T1000 (cell line): ENCODE measurements at regions not wholly inside any gene's neighbourhood (a gene's known extent, or its start where the extent isn't known, plus 50 kb on each side); places are given as distances from the start of the nearest gene placed in this dataset.
"Not testable (repeated sequence)": the region's sequence is repeated elsewhere in the genome, so short reads cannot be mapped to it uniquely, and the experiment has no call there.

ENCODE experiments used
- DNase-seq: peaks from one replicate; lab custom pipeline; 2025; ENCODE audit warnings: mixed read lengths; lab: John Stamatoyannopoulos, UW

GRCh38 chr4:31647786-31648185, 927.6 kb downstream of the PCDH7 start:
- DNase-seq: no peak

- DNase-seq: no peak
Measured at GRCh38 chr4:31649878-31650277, 929.7 kb downstream of the PCDH7 start.

DNA sequence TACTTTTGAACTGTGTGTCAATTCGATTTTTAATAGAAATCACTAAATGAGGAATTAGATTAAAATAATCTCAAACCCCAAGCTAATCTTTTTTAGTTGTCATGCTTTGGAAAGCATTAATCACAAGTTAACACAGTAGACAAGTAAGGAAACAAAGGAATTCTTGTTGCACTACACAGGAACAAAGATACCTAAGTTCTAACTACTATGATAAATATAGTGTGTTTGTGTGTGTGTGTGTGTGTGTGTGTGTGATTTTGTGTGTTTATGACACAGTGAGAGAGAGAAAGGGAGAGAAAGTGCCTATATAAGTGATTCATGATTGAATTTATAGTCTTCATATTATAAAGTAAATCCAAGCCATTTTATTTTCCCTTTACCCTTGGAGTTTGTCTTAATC, 931.4 kb downstream of the PCDH7 start:
- DNase-seq: no peak

DNA sequence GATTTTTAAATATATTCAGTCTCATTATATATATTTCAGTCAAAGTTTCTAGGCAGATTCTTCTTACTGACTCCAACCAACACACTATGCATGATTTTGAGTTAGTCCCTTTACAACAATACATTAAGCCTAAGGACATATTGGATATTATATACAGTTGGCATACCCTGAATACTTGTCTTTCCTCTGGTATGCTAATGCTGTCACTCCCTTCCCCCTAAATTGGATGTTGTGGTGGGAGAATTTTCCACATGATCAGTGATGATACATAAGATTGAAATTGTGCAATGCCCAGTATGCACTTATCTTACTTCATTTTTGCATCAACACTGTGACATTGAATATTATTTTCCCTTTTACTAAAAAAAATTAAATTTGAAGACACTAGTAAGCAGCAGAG, 935.2 kb downstream of the PCDH7 start:
- no peak for DNase-seq

DNA sequence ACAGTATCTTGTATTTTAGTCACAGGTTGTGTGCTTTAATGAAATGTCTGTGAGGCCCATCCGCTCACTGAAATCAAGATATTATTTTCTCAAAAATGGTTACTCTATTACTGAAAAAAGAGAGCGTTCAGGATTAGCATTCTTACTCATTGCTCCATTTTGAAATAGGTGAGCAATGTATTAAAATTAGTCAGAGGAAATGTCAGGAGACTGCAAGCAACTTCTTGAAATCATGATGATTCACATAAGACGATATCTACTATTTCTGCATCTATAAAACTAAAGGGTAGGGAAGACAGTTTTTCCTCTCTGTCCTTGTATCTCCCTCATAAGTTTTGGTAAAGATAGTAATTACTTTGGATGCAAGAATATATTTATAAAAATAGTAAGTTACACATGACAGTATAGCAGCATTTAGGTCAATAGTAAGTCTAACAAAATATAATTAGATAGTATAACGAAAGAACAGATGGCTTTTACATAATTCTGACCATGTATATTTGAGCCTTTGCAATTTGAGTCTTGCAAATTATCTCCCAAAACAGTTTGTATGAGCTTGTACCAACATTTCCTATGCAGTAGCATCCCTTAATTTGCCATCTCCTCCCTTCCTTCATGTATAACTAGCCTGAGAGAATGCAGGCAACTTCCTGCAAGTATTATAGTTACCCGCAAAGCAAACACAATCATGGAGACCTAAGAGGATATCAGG, 937.8 kb downstream of the PCDH7 start:
- DNase-seq: no peak

DNA sequence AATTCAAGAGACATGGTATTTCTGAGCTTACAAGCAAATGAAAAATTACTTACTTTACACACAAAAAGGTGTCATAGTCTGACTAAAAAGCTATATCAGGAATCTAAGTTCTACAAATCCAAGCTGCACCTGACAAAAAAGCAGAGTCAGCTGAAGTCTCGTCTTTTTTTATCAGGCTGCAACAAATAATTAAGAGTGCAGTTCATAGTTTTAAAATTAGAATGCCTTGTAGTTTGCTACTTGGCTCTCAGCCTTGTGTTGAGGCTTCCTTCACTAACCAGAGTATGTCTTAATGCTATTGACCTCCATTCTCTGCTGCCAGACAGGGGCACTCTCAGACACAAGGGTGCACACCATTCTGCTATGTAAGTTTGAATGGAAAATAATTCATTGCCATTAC, 940.7 kb downstream of the PCDH7 start:
- DNase-seq: no peak

DNA sequence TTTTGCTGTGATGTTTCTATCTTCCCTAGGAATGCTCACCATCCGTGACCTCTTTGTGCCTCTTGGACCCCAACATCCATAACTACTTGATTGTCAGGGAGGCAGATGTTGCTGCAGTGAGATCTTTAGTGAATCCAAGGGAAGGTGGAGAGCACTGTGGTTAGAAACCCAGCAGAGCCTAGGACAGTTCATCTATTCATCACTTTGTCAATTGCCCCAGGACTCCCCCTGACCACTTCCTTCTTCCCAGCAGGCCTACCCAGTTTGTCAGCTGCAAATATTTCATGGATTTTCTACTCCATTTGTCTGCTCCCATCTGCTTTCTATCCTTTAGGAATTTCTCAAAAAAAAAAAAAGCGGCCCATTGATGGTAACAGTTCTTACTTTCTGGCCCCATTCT, 942.8 kb downstream of the PCDH7 start:
- DNase-seq: no peak

DNA sequence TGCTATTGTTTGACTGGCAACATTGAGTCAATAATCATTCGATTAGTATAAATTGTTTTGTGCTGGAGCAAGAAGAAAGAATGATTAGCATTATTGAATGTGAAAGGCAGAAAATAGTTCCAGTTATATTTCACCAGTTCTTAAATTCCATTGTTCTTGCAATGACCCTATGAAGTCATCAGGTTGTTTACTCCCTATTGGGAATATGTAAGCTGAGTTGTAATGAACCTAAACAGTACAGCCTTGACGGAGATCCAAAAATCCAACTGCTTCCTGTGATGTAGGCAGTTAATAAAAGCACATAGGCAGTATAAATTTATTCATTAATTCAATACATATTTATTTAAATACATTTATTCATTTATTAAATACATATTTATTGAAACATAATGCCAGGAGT, 947.5 kb downstream of the PCDH7 start:
- no peak for DNase-seq

DNA sequence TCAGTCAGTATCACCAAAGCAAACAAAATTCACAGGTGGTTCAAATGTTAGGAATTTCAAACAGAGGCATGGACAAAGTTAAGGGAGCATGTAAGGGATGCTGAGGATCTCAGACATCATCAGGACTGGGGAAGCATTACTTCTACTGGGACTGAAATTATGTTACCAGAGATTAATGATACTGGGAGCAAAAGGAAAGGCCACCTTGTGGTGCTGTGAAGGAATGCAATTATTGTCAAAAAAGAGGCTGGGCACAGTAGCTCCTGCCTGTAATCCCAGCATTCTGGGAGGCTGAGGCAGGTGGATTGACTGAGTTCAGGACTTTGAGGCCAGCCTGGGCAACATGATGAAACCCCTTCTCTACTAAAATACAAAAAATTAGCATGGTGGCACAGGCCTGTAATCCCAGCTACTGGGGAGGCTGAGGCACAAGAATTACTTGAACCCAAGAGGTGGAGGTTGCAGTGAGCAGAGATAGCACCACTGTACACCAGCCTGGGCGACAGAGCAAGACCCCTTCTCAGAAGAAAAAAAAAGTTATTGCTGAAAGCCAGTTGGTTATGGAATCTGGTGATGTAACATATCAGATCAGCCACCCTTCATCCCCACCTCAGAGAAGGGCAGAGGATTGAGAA, 954.3 kb downstream of the PCDH7 start:
- no peak for DNase-seq

DNA sequence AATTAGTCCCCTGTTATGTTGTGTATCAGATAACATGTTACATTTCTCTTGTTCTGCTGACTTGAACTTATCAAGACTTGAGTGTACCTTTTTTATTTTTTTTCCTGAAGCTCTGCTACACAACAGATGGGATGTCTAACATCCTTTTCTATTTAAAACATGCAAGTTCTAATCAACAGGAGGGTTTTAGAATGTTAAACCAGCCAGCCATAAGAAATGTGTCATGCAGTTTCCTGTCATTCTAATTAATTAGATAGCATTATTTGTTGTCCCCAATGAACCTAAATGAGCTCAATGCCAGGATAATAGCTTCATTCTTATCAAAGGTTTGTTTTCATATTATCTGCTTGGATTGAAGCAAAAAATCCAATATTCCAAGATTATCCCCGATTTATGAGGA, 958.2 kb downstream of the PCDH7 start:
- no peak for DNase-seq

- no peak for DNase-seq
Measured at GRCh38 chr4:31682796-31683195, 962.6 kb downstream of the PCDH7 start.

DNA sequence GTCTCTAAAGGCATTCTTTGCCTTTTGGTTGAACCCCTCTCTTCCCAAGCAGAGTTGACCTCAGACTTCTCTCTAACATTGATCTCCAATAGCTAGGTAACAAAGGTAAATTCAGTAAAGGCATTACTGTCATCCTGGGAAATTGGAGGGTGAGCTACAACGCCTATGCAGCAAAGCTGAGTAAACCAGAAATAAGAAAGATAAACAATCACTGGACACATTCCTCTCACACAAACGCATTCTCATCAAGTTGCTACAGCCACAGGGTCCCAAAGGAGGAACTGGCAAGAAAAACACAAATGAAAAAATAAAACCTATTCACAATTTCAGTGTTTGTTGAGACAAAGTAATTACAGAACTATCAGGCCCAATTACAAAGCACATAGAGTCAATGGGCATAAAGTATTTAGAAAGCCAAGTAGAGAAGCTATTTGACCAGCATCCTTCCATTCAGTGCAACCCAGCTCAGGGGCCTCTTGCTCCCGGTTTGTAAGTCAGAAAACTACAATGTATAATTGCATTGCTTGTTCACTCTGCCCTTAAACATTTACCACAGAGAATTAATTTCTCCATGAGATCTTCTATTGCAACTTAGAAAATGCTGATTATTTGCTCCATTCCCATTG, 967.7 kb downstream of the PCDH7 start:
- DNase-seq: no peak

DNA sequence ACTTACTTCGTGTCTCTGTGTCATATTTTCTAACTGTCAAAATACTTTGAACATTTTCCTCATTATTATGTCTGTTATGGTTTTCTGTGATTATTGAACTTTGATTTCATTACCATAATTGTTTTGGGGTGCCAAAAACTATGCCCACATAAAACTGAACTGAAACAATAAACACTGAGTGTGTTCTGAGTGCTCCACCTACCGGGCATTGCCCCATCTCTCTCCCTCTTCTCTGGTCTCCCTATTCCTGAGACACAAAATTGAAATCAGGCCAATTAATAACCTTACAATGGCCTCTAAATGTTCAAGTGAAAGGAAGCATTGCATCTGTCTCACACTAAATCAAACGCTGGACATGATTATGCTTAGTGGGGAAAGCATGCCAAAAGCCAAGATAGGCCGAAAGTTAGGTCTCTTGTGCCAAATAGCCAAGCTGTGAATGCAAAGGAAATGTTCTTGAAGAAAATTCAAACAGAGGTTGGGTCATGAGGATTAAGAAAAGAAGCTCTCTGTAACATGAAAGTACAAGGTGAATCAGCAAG, 972.3 kb downstream of the PCDH7 start:
- no peak for DNase-seq

DNA sequence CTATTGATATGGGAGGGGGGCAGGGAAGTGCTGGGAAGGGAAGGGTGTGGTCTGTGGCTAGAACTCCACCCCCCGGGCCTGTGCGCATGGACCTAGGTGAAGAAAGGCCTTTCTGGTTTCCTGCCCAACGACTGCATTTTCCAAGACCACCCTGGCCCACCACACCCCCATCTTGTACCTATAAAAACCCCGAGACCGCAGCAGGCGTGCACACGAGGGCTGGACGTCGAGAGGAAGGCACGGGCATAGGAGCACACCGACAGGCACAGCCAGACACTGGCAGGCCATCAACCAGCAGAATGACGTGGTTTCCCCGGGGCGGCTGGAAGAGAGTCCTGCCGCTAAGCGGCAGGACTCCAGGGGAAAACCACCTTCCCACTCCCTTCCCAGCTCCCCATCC, 981.1 kb downstream of the PCDH7 start:
- DNase-seq: no peak

GRCh38 chr4:31702326-31702725, 982.2 kb downstream of the PCDH7 start:
- no peak for DNase-seq

GRCh38 chr4:31714238-31714637, 994.1 kb downstream of the PCDH7 start:
- no peak for DNase-seq

DNA sequence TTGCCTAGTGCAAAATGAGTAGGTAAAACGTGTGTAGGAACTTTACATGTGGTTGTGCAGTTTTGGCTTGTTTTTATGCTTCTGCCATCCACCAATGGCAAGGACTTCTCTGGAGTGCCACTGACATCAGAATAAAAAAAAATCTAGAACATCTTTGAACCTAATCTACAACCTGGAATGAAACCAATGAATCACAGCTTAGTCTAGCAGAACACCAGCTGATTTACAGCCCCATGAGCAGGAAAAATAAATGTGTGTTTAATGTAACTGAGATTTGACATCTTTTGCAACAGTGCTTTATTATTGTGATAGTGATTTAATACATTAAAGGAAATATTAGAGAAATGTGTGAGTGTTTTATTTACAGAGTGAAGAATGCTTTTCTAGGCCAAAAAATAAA, 995.1 kb downstream of the PCDH7 start:
- DNase-seq: no peak

- DNase-seq: no peak
Measured at GRCh38 chr4:31727030-31727429, 1006.9 kb downstream of the PCDH7 start.

DNA sequence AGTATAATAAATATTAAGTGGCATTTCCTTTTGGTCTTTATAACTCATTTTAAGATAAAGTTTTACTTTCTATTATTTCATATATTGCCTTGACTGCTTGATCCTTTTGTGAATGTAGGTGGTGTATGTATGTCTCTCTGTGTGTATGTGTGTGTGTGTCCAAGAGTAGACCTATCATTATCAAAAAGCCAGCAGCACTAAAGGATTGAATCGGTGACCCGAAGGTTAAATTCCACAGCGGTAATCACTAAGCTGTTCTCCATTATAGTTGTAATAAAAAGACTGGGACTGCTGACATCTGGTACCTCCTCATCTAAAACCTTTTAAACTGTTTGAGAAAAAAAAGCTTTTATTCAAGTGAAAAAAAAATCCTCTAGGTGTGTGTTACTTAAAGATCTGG, 1014.8 kb downstream of the PCDH7 start:
- DNase-seq: no peak

GRCh38 chr4:31737419-31737818, 1017.2 kb downstream of the PCDH7 start:
- DNase-seq: no peak

DNA sequence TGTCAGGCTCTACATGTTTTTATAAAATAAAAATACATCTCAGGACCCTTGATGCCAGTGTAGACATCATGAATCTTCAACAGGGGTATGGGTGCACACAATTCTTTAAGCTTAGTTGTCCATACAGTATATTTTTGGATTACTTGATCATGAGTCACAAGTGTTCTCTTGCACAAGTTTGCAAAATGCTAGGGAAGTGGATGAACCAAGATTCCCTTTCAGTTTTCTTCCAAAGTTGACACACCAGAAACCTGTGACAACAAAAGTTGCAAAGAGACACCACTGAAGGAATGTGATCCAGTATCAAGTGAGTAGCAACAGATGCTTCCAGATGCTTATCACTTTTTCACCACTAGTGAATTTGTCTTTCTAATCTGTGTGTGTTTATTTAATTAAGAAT, 1021.2 kb downstream of the PCDH7 start:
- no peak for DNase-seq

DNA sequence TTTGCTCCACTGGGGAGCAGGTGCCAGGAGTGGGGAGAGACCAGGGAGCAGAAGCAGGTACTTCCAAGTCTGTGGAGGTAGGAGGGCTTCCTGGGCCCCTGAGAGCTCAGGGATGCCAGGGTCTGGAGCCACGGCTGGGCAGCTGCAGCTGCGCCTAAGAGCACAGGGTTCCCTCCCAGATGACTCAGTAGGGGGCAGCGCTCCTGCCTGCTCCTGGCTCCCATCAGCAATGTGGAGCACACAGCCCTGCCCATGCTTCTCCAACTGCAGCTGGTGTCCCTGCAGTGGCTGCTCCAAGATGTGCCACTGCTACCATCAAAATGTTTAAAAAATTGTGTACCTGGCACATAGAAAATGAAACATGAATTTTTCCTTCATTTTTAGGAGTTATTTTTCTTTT, 1028.2 kb downstream of the PCDH7 start:
- DNase-seq: no peak

- not testable (repeated sequence) for DNase-seq
Measured at GRCh38 chr4:31750581-31750980, 1030.4 kb downstream of the PCDH7 start.
